ENCODE measurements at regions not wholly inside any gene's neighbourhood (a gene's known extent, or its start where the extent isn't known, plus 50 kb on each side); places are given as distances from the start of the nearest gene placed in this dataset.
A peak's percentile ranks its signal among the peaks of the same experiment; 100 is the strongest.

GRCh38 chr7:25852211-25852938 is 299.6 kb upstream of the NFE2L3 start:
- DNase-seq, result no peak

GRCh38 chr7:25852939-25853271 is 299.1 kb upstream of the NFE2L3 start:
- DNase-seq, result no peak

GRCh38 chr7:25853314-25853713 is 298.7 kb upstream of the NFE2L3 start:
- no peak for DNase-seq

GRCh38 chr7:25854059-25854458 is 297.9 kb upstream of the NFE2L3 start:
- DNase-seq, result no peak

- no peak for DNase-seq
These were observed 297.1 kb upstream of the NFE2L3 start for GRCh38 chr7:25854608-25855497.

GRCh38 chr7:25855854-25856782 is 295.9 kb upstream of the NFE2L3 start:
- DNase-seq, result no peak

- no peak for DNase-seq
These were observed 294.5 kb upstream of the NFE2L3 start for GRCh38 chr7:25857376-25858067.

GRCh38 chr7:25858200-25858524 is 293.8 kb upstream of the NFE2L3 start:
- DNase-seq, result no peak

DNA sequence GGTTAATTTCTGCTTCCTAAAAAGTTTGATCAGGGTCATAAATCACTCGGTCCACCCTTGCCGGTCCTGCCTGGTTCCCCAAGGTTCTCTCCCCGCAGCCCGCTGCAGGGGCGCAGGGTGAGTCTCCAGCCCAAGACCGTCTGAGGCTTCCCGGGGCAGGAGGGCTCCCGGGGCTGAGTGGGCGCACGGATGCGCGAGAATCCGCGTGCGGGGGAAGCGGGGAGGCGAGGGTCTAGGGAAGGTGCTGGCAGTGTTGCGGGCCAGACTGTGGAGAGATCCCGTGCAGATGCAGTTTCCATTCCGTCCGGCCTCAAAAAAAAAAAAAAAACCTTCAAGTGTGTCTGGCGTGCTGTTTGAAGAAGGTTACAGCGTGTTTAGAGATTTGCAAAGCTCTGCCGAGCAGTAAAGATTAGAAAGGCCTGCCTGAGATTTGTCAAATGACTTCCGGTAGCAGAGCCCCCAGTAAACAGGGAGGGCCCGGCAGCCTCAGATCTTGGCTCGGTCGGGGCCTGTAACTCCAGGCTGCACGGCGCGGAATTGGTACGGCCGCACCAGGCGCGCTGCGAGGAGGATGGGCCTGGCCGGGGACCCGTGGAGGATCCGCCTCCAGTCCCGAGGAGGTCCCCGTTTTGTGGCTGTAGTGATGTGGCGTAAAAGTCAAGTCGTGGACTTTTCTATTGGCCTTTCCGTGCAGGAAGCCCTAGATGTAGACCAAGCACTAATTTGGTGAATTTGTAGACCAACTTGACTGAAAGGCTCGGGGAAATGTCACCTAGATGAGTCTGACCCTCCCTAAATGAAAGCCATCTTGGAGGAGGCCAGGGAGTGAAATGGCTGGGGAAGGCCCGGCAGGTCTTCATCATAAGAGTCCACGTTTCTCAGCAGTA is 293.2 kb upstream of the NFE2L3 start:
- no peak for DNase-seq

- DNase-seq, result no peak
These were observed 292.4 kb upstream of the NFE2L3 start for GRCh38 chr7:25859412-25860274.

GRCh38 chr7:25860275-25861163 is 291.5 kb upstream of the NFE2L3 start:
- DNase-seq, result no peak

GRCh38 chr7:25861164-25861496 is 290.9 kb upstream of the NFE2L3 start:
- DNase-seq, result no peak

DNA sequence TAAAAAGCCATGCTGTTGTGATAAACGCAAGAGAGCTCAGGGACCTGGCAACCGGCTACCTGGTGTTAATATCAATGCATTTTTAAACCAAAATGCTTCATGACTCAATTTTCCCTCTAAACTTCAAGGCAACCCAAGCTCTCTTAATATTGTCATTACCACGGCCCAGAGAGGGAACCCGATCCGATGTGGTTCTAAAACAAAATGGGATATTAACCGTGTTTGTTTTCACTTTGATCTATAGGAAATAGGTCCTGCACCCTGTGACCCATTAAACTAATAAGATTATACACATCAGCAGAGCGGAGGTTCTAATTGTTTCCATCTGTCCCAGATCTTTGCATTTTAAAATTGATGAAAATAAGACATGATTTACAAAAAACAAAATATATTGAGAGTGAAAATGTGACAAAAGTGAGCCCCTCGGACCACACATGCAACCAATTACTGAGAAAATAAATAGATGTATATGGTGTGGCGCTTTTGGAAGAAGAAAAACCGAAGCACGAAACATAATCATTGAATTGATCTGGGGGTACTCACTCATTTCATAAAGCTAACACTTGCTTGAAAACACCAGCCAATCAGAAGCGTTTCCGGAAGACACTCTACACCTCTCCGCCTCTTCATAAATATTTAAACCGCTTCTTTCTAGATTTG is 290.3 kb upstream of the NFE2L3 start:
- DNase-seq, result no peak

GRCh38 chr7:25862261-25863004 is 289.6 kb upstream of the NFE2L3 start:
- peak; percentile 10 for DNase-seq

DNA sequence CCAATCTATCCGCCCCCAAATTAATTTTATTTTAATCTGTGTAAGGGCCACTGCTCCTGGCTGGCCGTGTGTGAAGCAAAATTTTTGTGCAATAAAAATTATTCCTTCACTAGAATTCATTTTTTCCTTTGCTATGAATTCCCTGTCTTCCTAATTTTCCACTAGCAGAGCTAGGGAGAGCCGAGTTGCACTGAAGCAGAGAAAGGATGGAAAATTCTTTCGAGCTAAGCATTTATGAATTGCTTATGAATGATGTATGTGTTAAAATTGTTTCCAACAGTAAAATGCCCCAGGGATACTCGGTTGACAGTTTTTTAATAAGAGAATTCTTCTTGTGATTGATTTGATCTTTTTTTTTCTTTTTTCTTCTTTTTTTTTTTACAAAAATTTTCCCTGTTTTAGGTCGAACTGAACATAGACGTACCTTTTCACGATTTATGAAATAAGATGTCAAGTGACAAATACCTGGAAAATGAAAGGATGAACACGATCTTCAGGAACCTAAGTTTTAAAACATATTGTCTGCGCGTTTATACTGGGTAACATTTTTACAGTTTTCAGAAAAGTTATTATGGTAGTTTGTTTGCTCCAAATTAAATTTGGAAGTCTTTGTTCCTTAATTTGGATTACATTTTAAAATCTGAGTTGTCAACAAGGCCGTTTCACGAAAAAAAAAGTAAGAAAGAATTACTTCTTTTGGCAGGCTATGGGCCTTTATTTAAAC is 288.8 kb upstream of the NFE2L3 start:
- no peak for DNase-seq

DNA sequence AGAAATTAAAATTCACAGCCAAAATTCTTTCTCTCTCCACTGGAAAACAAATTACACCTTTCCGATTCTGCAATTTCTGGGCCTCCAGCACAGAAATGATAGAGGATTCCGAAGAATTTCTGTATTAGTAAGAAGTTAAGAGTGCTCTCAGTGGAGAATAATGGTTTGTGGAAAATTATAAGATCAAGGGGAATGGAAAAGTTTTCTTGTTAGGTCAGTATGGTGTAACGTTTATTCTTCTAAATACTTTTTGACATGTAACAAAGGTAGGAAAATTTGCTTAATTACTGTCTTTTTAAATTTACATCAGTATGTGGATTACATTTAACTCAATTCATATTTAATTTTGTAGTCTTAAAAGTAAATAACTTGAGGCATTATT is 288.3 kb upstream of the NFE2L3 start:
- DNase-seq, result no peak

DNA sequence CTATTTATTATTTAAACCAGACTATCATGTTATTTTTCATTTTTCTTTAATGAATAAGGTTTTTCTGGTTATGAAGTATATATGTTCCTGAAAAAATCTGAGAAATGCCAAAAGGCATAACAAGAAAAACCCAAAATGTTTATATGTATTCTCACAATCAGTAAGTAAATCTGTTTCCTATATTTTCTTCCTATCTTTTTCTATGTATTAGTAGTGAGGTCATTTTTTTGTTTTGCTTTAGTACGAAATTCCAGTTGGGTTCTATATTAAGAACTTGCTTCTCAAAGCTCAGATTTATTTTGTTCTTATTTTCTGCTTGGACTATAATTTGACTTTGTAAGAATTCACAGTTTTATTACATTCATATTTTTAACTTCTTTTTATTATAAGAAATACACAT is 287.5 kb upstream of the NFE2L3 start:
- DNase-seq, result no peak
